Endometrium (tissue), 2 donors: ENCODE measurements at regions not wholly inside any gene's neighbourhood (a gene's known extent, or its start where the extent isn't known, plus 50 kb on each side); places are given as distances from the start of the nearest gene placed in this dataset.

ENCODE experiments used
- FAIRE-seq: peaks from 2 replicates; lab custom pipeline; 2012; peaks lifted over from hg19 to GRCh38; lab: Jason Lieb, UNC
- donor health status: control.
- donor health status: control.

- no peak for FAIRE-seq
Measured at GRCh38 chr3:68163062-68163461, 508.6 kb upstream of the SUCLG2 start.

GRCh38 chr3:68162644-68163043 is 508.2 kb upstream of the SUCLG2 start:
- FAIRE-seq, result no peak

- FAIRE-seq, result no peak
Measured at GRCh38 chr3:68151359-68151758, 496.9 kb upstream of the SUCLG2 start.

- FAIRE-seq, result no peak
Measured at GRCh38 chr3:68148447-68148846, 494.0 kb upstream of the SUCLG2 start.

- FAIRE-seq, result no peak
Measured at GRCh38 chr3:68142441-68142840, 488.0 kb upstream of the SUCLG2 start.

GRCh38 chr3:68139897-68140296 is 485.5 kb upstream of the SUCLG2 start:
- FAIRE-seq, result no peak

GRCh38 chr3:68136411-68136810 is 482.0 kb upstream of the SUCLG2 start:
- FAIRE-seq, result no peak

- FAIRE-seq, result no peak
Measured at GRCh38 chr3:68135067-68135466, 480.7 kb upstream of the SUCLG2 start.

GRCh38 chr3:68129065-68129464 is 474.7 kb upstream of the SUCLG2 start:
- FAIRE-seq, result no peak

- FAIRE-seq, result no peak
Measured at GRCh38 chr3:68123231-68123630, 468.8 kb upstream of the SUCLG2 start.

- FAIRE-seq, result no peak
Measured at GRCh38 chr3:68121287-68121686, 466.9 kb upstream of the SUCLG2 start.

- FAIRE-seq, result no peak
Measured at GRCh38 chr3:68116580-68116979, 462.2 kb upstream of the SUCLG2 start.

- FAIRE-seq, result no peak
Measured at GRCh38 chr3:68103811-68104210, 449.4 kb upstream of the SUCLG2 start.

- FAIRE-seq, result no peak
Measured at GRCh38 chr3:68090571-68090970, 436.2 kb upstream of the SUCLG2 start.

- FAIRE-seq, result peak; percentile 84
Measured at GRCh38 chr3:68089572-68090011, 435.2 kb upstream of the SUCLG2 start.

GRCh38 chr3:68088636-68089035 is 434.2 kb upstream of the SUCLG2 start:
- FAIRE-seq, result no peak

- no peak for FAIRE-seq
Measured at GRCh38 chr3:68088216-68088615, 433.8 kb upstream of the SUCLG2 start.

- FAIRE-seq, result no peak
Measured at GRCh38 chr3:68072062-68072461, 417.6 kb upstream of the SUCLG2 start.

- FAIRE-seq, result no peak
Measured at GRCh38 chr3:68070186-68070585, 415.8 kb upstream of the SUCLG2 start.

GRCh38 chr3:68067314-68067713 is 412.9 kb upstream of the SUCLG2 start:
- no peak for FAIRE-seq

GRCh38 chr3:68062926-68063325 is 408.5 kb upstream of the SUCLG2 start:
- no peak for FAIRE-seq

GRCh38 chr3:68060910-68061309 is 406.5 kb upstream of the SUCLG2 start:
- FAIRE-seq, result no peak

GRCh38 chr3:68060191-68060590 is 405.8 kb upstream of the SUCLG2 start:
- FAIRE-seq, result no peak

GRCh38 chr3:68059628-68060152 is 405.3 kb upstream of the SUCLG2 start:
- FAIRE-seq, result no peak
